WERI-Rb-1 (cell line): ENCODE measurements at regions not wholly inside any gene's neighbourhood (a gene's known extent, or its start where the extent isn't known, plus 50 kb on each side); places are given as distances from the start of the nearest gene placed in this dataset.
A peak's percentile ranks its signal among the peaks of the same experiment; 100 is the strongest.

Experiments
- DNase-seq: peaks from one replicate; pipeline ENCODE4 v3.0.0-alpha.2; 2020
- H3K27ac ChIP-seq: fragments of 250-450 bp; sonication (Bioruptor Pico); 2 replicates; pipeline ENCODE4 v1.5.1; 2020; ENCODE audit warnings: mild to moderate bottlenecking, moderate library complexity
- H3K27me3 ChIP-seq: fragments of 250-450 bp; sonication (Bioruptor Pico); 2 replicates; pipeline ENCODE4 v1.5.1; 2021; ENCODE audit warnings: mild to moderate bottlenecking, low read depth, moderate library complexity; ENCODE audit not compliant: insufficient read depth, severe bottlenecking
- H3K36me3 ChIP-seq: fragments of 250-450 bp; sonication (Bioruptor Pico); 2 replicates; pipeline ENCODE4 v1.5.1; 2020; ENCODE audit warnings: mild to moderate bottlenecking, moderate library complexity
- H3K4me3 ChIP-seq: 2 replicates; pipeline ENCODE4 v1.5.1; 2011; ENCODE audit warnings: low read depth, mild to moderate bottlenecking, control low read depth, low read length
- H3K9me3 ChIP-seq: fragments of 250-450 bp; sonication (Bioruptor Pico); 2 replicates; pipeline ENCODE4 v1.5.1; 2021; ENCODE audit warnings: mild to moderate bottlenecking, moderate library complexity; ENCODE audit not compliant: severe bottlenecking
- TF ChIP-seq, protein P1 (sequence below): IDR thresholded peaks from 2 replicates; pipeline ENCODE4 v1.5.1; 2011; ENCODE audit warnings: low read depth, mild to moderate bottlenecking, control low read depth, inconsistent platforms, low read length

- Histone ChIP-seq H3K9me3 (no peaks in the 10 kb centered on the region), H3K27me3 (no peaks in the 10 kb centered on the region), H3K27ac (no peak overlapping the region; the same call in 1 of the 2 replicates), H3K36me3 (no peaks in the 10 kb centered on the region), H3K4me3 (no peak overlapping the region)
- DNase-seq = no peak
- TF ChIP-seq, protein P1, sequence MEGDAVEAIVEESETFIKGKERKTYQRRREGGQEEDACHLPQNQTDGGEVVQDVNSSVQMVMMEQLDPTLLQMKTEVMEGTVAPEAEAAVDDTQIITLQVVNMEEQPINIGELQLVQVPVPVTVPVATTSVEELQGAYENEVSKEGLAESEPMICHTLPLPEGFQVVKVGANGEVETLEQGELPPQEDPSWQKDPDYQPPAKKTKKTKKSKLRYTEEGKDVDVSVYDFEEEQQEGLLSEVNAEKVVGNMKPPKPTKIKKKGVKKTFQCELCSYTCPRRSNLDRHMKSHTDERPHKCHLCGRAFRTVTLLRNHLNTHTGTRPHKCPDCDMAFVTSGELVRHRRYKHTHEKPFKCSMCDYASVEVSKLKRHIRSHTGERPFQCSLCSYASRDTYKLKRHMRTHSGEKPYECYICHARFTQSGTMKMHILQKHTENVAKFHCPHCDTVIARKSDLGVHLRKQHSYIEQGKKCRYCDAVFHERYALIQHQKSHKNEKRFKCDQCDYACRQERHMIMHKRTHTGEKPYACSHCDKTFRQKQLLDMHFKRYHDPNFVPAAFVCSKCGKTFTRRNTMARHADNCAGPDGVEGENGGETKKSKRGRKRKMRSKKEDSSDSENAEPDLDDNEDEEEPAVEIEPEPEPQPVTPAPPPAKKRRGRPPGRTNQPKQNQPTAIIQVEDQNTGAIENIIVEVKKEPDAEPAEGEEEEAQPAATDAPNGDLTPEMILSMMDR = no peak
Measured at GRCh38 chr3:43212914-43213611, 73.3 kb upstream of the SNRK start.

- H3K27me3 ChIP-seq = no peaks in the 10 kb centered on the region
- H3K36me3 ChIP-seq = no peaks in the 10 kb centered on the region
- no peaks in the 10 kb centered on the region for H3K9me3 ChIP-seq
- 0 out of 2 replicates have a peak overlapping the region, but pooled peaks have one; percentile 15 for H3K27ac ChIP-seq
- peak; percentile 71 for DNase-seq
- TF ChIP-seq, protein P1 = no peak
- no peak overlapping the region for H3K4me3 ChIP-seq
Measured at GRCh38 chr3:43211681-43212080, 74.7 kb upstream of the SNRK start.

- TF ChIP-seq, protein P1 = no peak
- H3K4me3 ChIP-seq = no peak overlapping the region
- no peak overlapping the region for H3K27ac ChIP-seq
- no peaks in the 10 kb centered on the region for H3K36me3 ChIP-seq
- DNase-seq = no peak
- no peaks in the 10 kb centered on the region for H3K27me3 ChIP-seq
- no peaks in the 10 kb centered on the region for H3K9me3 ChIP-seq
Measured at GRCh38 chr3:43210049-43211027, 76.0 kb upstream of the SNRK start.

DNA sequence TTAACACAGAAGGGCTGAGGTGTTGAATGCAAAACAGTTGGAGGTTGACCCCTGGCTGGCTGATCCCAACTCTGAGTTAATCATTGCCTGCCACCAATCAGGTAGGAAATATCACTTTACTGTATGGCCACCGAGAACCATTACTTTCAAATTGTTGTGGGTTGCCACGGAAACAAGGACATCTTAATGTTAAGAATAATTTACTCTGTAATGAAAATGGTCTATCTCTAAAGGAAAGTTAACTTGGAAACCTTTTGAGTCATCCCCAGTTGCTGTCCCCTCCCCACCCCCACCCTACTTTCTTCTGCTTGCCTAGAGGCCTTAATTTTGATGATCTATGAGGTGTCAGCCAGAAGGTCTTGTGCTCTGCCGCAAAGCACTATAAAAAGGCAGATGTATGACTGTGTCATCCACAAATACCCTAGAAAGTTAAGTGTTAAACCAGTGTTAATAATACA lies 78.7 kb upstream of the SNRK start:
- DNase-seq = no peak
- Histone ChIP-seq H3K27ac (no peak overlapping the region), H3K36me3 (no peaks in the 10 kb centered on the region), H3K27me3 (no peaks in the 10 kb centered on the region), H3K9me3 (no peaks in the 10 kb centered on the region), H3K4me3 (no peak overlapping the region)
- TF ChIP-seq, protein P1 = no peak

- H3K27me3 ChIP-seq = no peaks in the 10 kb centered on the region
- no peak overlapping the region for H3K27ac ChIP-seq
- no peaks in the 10 kb centered on the region for H3K9me3 ChIP-seq
- DNase-seq = no peak
- no peaks in the 10 kb centered on the region for H3K36me3 ChIP-seq
- no peak overlapping the region for H3K4me3 ChIP-seq
- TF ChIP-seq, protein P1 = peak; percentile 32; the same call in 1 of the 2 replicates
Measured at GRCh38 chr3:43206632-43207031, 79.7 kb upstream of the SNRK start.
